ENCODE measurements at regions not wholly inside any gene's neighbourhood (a gene's known extent, or its start where the extent isn't known, plus 50 kb on each side); places are given as distances from the start of the nearest gene placed in this dataset.

DNA sequence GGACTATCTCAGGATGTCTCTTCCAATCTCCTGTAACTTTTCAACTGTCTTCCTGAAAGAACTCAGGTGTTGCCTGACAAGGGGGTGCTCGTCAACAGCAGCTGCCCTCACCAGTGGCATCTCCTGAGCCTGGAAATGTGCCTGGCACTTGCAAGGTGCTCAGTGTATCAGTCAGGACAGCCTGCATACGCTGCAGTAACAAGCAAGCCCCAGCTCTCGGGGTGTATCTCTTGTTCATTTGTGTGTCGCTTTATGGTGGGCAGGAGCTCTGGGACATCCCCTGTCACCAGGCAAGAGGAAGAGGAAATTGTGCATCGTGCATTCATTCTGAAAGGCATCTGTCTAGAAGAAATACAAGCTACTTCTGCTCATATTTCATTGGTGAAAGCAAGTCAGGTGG is 263.1 kb downstream of the DCDC2C start:
- DNase-seq (ENCODE audit: low read depth) = no peak
- H3K4me3 ChIP-seq (ENCODE audit: low read depth, low read length) = no peak overlapping the region
- TF ChIP-seq, protein P1, sequence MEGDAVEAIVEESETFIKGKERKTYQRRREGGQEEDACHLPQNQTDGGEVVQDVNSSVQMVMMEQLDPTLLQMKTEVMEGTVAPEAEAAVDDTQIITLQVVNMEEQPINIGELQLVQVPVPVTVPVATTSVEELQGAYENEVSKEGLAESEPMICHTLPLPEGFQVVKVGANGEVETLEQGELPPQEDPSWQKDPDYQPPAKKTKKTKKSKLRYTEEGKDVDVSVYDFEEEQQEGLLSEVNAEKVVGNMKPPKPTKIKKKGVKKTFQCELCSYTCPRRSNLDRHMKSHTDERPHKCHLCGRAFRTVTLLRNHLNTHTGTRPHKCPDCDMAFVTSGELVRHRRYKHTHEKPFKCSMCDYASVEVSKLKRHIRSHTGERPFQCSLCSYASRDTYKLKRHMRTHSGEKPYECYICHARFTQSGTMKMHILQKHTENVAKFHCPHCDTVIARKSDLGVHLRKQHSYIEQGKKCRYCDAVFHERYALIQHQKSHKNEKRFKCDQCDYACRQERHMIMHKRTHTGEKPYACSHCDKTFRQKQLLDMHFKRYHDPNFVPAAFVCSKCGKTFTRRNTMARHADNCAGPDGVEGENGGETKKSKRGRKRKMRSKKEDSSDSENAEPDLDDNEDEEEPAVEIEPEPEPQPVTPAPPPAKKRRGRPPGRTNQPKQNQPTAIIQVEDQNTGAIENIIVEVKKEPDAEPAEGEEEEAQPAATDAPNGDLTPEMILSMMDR (conservative IDR thresholded peaks at IDR 0.05; ENCODE audit: low read depth, low read length) = no peak

DNA sequence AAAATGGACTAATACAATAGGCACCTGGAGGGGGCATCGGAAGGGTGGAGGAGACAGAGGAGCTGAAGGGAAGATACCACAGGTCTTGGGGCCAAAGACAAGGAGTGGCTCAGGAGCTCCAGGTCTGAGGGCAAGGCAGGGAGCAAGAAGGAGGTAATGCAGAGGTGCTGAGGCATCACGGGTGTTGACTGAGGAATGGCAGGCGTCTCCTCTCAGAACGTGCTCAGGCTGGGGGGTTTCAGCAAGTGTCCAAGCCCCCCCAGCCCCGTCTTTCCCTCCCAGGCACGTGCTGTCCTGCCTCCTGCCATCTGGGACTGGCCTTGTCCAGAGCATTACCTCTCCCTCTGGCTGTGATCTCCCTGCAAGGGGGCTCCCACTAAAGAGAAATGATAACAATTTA is 265.4 kb downstream of the DCDC2C start:
- H3K4me3 ChIP-seq (ENCODE audit: low read depth, low read length) = no peak overlapping the region
- no peak for DNase-seq (ENCODE audit: low read depth)
- TF ChIP-seq, protein P1 (conservative IDR thresholded peaks at IDR 0.05; ENCODE audit: low read depth, low read length) = no peak

GRCh38 chr2:3970791-3971651 is 267.6 kb downstream of the DCDC2C start:
- no peak overlapping the region for H3K4me3 ChIP-seq (ENCODE audit: low read depth, low read length)
- TF ChIP-seq, protein P1 (conservative IDR thresholded peaks at IDR 0.05; ENCODE audit: low read depth, low read length) = no peak
- DNase-seq (ENCODE audit: low read depth) = no peak

DNA sequence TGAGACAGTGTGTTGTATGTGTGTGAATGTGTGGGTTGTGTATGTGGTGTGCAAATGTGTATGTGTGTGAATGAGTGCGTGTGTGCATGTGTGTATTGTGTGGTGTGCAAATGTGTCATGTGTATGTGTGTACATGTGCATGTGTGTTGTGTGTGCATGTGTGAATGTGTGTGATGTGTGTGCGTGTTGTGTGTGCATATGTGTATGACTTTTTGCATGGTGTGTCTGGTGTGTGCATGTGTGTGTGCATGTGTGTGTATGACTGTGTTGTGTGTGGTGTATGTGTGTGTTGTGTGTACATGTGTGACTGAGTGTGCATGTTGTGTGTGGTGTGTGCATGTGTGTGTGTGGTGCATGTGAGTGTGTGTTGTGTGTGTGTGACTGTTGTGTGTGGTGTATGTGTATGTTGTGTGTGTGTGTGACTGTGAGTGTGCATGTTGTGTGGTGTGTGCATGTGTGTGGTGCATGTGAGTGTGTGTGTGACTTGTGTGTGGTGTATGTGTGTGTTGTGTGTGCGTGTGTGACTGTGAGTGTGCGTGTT is 268.3 kb downstream of the DCDC2C start:
- H3K4me3 ChIP-seq (ENCODE audit: low read depth, low read length) = no peak overlapping the region
- TF ChIP-seq, protein P1 (conservative IDR thresholded peaks at IDR 0.05; ENCODE audit: low read depth, low read length) = no peak
- DNase-seq (ENCODE audit: low read depth) = no peak

DNA sequence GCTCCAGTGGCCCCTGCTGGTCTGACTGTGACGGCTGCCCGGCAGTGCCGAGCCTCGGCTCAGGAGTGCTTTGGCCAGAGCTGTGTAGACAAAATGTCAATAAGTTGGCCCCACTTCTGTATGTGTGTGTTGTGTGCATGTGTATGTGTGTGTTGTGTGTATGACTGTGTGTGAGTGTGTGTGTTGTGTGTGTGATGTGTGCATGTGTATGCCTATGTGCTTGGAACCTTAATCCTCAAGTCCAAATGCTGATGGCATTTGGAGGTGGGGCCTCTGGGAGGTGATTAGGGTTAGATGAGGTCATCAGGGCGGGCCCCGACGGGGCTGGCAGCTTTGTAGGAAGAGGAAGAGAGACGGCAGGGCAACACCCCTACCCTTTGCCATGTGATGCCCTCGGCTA is 269.0 kb downstream of the DCDC2C start:
- TF ChIP-seq, protein P1 (conservative IDR thresholded peaks at IDR 0.05; ENCODE audit: low read depth, low read length) = no peak
- no peak overlapping the region for H3K4me3 ChIP-seq (ENCODE audit: low read depth, low read length)
- no peak for DNase-seq (ENCODE audit: low read depth)

DNA sequence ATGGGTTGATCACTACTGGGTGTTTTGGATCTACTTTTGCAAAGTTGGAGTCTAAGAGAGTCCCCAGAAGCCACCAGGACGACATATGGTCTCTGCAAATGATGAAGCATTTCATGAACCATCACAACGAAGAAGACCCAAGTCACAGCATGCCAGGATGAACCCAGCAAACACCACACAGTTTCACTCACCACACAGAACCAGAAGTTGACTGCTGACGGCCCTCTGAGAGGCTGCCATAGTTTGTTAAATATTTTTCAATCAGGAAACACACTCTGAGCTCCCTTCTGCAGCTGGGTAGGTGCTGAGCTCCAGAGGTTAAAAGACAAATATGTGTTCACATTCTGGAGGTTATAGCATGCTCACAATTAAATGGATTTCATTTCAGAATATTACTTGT is 271.4 kb downstream of the DCDC2C start:
- TF ChIP-seq, protein P1 (conservative IDR thresholded peaks at IDR 0.05; ENCODE audit: low read depth, low read length) = no peak
- no peak for DNase-seq (ENCODE audit: low read depth)
- H3K4me3 ChIP-seq (ENCODE audit: low read depth, low read length) = no peak overlapping the region
